NCI-H1417 treated with DMSO at 0.1 percent for 48 hours (cell line): ENCODE measurements at regions not wholly inside any gene's neighbourhood (a gene's known extent, or its start where the extent isn't known, plus 50 kb on each side); places are given as distances from the start of the nearest gene placed in this dataset.

ENCODE experiments used
- DNase-seq: peaks from one replicate; lab custom pipeline; 2025; lab: John Stamatoyannopoulos, UW

DNA sequence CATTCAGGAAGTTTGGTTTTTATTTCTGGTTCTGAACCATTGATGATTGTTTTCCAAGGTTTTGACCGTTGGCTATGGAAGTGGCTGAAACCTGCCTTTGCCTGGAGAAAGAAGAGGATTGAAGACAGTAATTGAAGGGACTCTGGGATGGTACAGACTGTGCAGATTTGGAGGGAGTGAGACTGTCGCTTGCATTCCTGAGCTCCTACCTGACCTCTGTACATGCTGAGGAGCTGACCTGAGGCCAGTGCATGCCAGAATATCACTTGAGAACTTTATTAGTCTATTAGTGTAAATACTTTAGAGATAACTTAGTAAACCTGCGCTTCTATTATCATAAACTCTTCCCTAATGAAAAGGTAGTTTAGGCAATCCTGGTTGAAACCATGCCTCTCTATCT, 276.4 kb downstream of the IRS2 start:
- no peak for DNase-seq

DNA sequence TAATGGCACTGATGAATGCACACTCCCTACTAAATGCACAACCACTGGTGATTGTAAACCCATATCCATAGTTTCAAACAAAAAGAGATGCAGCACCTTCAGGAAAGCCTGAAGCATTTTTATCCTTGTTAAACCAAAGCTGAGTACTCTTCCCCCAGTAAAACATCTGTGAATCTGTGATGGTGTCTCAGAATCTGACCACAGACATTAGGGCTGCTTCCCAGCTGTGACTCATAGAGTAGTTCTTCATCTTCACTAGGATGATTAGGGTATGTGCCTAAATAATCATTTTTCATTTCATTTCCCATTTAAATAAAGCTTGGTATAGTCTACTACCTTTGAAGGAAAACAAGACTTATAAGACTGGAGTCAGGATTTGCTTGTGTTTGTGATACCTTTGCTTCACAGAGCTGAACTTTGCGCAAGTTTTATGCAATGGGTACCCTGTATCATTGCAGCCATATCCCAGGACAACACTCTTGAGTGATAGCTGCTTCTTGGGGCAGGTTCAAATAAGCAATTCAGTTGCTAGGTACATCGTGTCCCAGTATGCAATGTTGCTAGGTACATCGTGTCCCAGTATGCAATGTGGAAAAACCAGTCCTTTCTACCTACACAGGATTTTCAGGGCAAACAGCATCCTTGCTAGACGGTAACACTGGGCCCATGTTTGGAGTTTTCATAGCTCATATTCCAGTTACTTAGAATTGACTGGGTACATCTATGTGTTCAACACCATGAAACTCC, 277.1 kb downstream of the IRS2 start:
- no peak for DNase-seq

DNA sequence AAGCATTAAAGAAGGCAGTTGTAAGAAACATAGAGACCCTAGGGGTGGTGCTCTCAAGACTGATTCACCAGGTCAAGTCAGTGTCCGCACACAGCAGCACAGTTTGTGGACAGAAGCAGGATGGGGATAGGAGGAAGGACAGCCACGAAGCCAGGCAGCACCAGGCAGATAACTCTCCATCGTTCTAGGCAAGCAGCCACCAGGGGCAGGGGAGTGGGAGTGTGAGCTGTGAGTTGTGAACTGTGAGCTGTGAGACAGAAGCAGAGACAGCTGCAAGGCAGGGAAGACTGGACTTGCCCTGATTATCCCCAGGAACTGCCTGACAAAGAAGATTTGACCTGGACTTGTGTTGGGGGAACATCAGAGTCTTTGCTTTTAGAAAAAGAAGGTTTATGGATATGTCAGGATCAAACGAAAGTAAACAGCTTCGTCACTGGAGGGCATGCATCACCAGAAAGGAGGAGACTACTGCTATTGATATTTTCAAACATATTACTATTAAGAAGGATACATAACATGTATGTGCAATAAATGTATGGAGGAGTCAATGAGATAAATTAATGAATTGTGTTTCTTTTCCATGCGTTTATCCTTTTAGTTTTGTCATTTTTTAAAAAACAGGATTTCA, 286.1 kb downstream of the IRS2 start:
- DNase-seq: no peak

DNA sequence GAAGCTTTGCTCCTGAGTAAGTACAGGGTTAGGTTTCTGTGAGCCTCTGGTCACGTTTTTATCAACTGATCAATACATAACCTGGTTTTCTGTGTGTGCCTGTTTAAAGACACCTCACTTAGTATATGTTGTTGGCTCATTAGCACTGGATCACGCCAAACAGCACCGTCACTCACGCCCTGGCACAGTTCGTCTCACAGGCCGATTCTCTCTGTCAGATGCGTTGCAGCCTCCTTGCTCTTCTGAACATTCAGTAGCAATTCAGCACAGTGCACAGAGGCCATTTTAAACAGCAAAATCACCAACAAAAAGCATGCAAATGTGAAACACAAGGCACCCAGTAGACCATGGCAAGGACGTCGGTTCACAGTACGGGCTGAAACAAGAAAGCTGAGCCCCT, 288.5 kb downstream of the IRS2 start:
- no peak for DNase-seq

DNA sequence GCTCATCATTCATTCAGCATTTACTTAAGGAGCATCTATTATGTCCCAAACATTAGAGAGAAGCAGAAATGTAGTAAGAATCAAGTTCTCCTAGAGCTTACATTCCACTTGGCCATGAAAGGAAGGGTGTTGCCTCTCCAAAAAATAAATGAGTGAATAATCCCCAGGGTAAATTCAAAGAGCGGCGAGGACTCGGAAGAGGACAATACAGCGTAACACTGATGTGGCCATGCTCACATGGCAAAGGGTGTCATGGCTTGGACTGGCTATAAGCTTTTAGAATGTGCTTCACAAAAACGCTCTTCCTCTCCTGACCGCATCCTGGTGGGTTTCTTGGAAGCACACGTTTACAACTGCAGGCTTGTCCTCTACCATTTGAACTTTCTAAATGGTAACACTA, 290.2 kb downstream of the IRS2 start:
- DNase-seq: no peak

DNA sequence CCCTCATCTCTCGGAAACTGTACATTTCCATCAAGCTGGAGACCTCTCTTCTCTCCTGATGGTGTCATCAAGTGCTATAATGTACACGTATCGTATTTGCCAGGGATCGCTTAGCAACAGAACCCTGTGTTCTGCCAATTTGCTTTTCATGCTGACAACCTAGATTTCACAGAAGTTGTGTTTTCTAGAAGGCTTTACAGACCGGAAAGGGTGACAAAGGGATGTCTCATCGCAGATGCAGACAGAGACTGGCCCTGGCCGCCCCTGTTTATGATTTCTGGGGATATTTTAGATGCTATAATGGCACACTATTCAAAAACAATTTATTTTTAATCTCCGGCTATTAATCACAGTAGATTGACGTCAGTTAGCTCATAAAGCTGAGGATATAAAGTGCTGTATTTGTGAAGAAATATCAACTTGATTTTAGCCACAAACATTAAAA, 291.4 kb downstream of the IRS2 start:
- DNase-seq: peak; percentile 72

DNA sequence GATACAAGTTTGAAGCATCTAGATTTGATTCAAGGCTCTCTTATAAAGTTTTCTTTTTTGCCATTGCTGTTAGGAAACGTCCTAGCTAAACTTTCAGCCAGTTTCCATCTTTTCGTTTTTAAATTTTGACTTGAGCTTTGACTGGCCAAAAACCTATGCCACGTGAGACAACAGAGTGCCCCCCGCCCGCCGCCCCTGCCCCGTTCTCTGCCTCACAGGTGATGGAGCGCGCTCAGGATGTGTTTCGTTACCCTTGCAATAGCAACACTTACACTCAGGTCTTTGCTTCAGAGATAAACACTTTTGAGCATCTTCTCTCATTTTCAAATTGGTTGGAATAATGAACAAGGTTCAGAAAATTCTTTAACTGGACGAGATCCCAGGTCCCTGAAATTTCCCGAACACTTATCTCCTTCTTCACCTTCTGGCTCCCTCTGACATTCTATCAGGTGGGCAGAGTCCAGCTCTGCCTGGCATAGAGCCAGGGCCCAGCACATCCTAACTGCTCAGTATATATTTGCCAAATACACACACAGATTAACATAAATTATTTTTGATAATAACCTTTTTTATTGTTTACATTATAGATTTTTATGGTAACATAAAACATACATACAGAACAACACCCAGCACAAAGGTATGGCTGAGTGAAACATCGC, 301.1 kb downstream of the IRS2 start:
- no peak for DNase-seq

DNA sequence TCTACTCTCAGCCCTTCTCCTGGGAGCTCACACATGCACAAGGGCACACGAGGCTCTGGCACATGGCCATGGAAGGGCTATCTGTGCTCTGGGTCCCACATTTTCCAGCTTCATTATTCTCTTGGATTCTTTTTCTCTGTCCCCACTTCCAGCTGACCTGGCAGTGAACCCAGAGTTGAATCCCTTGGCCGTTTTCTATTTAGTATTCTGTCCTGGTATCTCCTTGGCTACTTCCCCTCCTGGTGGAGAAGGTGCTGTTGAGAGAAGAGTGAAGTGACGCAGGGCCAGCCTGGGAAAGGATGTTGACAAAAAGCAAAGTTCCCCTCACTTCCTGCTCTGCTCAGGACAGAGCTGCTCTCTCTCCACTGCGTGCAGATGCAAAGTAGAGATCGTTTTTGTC, 303.1 kb downstream of the IRS2 start:
- DNase-seq: no peak

DNA sequence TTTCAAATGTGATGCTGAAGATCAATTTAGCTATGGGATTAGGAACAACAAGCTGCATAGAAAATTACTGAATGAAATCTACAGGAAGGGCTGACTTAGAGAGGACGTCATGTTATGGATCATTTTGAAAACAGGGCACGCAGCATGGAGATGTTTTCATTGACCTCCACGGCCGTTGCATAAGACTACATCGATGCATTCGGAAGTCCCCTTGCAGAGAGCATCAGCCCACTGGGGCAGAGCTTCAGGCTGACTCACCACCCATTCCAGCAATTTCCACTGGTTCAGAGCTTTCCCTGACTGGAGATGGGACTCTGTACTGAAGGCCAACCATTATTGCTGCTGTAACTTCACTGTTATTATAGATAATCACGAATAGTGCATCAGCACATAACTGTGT, 305.3 kb downstream of the IRS2 start:
- DNase-seq: no peak

DNA sequence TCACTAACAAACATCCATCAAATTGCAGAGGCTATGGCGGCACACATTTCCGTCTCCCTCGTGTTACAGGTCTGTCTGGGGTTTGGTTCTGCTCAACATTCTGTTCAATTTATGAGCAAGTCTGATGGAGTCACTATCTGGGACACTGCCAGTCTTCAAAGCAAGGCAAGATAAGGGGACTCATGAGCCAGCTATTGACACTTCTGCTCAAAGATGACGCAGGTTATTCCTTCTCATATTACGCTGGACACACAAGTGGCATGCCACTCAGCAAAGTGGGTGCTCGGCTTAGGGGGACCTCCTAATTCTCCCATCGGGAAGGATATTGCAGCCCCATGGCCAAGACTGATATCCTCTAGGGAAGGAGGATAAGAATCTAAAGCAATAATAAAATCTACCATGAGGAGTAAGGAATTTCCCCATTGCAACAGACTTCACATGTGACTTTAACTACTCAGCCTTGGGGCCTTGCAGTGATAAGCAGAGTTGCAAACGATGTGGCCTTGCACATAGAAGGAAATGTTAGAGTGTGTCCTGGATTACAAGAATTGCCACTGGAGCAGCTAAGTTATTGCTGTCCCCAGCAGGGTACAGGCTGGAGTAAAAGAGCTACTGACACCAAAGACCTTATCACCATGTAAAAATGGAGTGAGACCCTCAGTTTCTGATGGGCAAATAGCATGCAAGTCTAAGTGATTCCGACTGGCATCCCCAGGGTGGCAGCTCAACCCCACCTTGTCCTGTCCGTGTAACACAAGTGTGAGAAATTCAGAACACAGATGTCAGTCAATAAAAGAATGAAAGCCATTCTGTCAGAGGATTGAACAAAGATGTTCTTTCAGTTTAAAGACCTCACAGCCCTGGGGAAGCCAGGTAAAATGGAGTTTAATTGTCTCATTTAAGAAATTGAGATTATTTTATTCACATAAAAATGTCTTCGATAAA, 306.1 kb downstream of the IRS2 start:
- no peak for DNase-seq

DNA sequence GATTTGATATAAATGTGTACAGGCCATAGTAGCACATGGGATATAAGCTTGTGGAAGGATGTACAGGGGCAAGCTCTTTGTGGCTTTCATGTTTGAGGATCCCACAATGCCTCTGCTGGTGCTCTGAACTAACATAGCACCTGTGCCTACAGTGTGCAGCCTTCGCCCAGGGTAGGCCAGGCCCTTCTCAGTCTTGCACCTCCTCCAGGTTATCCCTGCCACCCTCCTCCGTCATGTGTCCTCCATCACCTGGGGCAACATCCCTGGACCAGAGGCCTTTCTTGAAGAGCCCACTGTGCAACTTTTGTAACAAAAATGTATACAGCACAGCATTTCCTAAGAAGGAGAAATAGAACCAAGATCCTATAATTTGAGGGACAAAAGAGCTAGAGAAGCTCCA, 306.8 kb downstream of the IRS2 start:
- no peak for DNase-seq

DNA sequence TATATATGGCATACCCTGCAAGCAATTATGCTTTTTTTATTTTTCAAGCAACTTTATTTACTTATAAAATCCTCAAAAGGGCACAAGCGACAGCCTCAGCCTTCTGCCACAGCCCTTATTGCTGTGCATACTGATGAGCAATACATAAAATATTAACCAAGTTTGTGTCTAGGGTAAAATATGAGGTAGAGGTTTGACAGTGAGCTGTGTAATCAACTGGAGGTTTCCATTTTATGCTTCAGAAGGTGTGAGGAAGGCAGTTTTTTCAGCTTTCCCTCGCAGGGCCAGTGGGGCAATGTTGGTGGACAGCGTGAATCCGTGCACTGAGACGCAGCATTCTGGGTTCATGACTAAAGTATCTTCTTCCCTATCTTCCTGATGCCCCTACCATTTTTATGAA, 310.4 kb downstream of the IRS2 start:
- no peak for DNase-seq

DNA sequence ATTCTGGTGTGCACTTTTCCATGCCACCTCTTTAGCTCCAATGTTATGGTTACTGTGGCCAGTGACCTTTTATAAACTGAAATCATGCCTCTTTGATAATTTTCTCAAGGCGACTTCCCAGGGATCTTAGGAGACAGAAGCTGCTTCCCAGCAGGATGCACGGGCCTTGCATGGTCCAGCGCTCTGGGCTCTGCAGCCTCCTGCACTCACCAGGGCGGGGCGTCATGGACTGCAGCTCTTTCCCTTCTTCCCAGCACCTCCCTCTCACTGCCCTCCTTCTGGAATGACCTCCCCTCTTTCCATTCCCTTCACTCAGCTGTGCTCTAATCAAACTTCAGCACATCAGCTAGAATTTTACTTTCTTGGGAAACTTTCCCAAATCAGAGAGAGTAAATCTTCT, 318.3 kb downstream of the IRS2 start:
- no peak for DNase-seq

DNA sequence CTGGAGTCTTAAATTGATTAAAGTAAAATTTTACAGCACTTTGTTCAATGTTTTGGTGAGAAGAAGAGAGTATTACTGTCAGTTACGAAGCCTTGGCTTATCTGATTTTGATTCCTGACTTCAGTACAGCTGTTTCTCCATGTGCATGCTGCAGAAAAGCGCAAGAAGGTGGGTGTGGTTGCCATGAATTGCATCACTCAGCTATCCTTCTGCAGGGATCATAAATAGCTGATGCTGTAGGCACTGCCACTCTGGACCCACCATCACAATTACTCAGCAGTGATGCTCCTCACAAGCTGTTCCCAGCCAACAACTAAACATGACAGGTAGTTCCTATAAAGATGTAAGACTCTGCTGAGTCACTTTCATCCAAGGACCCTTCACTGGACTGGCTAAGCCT, 321.2 kb downstream of the IRS2 start:
- no peak for DNase-seq

DNA sequence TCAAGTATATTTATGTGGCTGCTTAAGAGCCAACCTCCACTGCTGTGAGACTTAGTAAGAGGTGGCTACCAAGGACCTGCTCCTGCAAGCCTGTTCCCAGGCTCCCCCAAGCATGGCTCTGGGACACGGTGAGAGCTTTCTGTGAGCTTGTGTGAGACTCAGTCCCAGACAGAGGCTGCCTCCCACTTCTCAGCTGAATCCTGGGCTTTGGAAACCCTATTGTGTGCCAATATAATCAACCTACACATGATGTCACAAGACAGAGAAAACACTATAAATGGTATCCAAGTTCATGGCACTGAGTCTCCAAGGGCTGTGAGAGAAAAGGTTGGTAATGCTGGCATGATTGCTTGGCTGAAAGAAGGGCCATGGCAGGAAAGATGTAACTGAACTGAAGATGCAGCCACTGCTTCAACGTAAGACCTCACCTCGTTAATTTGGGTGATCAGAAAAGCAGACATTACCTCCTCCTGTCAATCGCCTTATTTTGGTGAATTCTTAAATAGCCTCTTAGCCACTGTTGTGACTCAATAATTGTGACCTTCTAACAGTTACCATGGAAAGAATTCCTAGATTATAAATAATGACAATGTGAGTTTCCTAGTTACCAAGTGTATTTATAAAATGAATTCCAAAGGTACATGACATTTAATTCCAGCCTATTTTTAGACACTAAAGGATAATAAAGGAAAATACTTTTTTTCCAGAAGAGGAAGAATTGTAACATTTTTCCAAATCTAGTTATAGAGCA, 332.0 kb downstream of the IRS2 start:
- DNase-seq: no peak

DNA sequence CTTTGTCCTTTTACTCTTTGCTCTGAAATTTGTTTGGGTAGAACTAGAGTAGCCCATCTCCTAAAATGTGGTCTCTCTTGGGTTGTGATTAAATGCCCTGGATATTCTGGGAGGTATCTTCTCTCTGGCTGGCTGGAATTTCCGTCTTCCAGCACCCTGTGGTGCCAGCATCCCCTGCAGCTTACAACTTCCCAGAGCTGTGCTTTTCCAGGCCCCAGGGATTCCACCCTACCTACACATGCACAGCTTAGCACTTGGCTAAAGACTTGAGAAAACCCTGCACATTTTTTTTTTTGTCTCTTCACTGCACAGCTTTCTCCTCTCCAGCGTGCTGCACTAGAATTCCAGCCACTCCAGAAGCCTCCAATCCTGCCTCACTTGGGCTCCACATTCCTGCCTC, 334.7 kb downstream of the IRS2 start:
- DNase-seq: no peak

DNA sequence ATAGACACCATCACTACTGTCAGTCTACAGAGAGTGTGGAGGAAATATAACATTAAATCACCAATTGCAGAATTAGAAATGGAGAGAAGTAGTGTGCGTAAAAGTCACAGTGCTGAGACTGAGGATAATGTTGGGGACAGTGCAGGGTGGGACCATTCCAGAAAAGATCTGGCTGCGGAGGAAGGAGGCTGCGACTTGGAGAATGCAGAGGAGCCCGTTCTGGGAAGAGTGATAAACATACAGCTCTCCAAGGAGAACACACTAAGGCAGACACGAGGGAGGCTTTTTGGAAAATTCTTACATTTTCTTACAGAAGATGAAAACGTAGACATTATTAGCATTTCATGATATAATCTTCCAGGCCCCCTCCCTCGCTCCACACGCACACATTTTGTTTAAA, 337.8 kb downstream of the IRS2 start:
- DNase-seq: no peak

DNA sequence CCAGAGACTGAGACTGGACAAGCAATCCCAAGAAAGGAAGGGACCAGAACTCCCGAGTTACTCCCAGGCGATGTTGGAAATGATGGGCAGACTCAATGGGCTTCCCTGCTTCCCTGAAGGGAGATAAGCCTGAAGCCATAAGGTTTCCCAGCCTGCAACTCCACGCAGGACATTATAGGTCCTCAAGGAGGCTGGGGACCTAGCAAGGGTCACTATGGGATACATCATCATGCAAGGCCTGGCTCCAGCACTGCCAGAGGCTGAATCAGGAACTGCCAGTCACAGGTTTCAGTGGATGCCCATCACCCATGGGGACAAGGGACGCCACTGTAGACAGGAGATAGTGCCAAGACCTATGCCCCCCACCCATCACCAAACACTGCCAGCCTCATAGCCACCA, 338.7 kb downstream of the IRS2 start:
- no peak for DNase-seq

DNA sequence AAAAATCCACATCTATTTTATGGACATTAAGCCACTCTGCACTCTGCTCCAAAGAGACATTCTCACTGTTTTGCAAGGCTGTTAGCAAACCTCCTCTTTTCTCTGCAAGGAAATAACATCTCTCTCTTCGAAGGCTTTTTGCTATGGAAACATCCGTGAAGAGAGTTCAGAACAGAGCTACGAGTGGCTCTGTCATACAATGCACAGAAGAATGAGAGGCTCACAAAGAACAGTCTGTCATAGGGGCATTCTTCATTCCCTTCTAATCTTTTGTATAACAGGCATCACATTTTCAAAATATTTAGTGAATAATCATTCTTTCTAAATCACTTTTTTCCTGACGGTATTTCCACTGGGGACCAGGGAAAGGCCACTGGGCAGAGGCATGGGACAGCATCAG, 346.1 kb downstream of the IRS2 start:
- DNase-seq: no peak

DNA sequence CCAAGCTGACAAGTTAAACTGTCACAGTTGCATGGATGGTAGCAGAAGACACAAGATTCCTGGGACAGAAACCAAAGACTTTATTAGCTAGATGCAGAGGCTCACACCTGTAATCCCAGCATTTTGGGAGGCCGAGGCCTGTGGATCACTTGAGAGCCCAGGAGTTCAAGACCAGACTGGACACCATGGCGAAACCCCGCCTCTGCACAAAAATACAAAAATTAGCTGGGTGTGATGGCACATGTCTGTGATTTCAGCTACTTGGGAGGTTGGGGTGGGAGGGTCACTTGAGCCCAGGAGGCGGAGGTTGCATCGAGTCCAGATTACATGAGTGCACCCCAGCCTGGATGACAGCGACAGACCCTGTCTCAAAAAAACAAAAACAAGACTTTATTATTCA, 346.6 kb downstream of the IRS2 start:
- DNase-seq: no peak

DNA sequence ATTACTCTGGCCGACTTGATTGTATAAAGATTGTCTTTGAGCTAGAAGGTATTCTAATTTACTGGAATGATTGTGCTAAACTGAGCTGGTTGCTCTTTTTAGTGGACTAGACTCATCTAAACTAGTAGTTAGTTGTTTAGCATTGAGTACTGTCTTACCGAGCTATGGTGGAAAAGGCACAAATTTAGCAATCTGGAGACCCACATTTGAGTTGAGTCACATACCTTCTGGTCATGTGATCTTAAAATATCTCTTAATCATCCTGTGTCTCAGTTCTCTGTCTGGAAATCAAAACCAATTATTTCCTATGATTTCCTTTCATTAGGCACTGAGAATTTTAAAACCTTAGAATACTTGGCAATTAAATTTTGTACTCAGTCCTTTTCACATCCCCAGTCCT, 349.5 kb downstream of the IRS2 start:
- no peak for DNase-seq
